ENCODE measurements at regions not wholly inside any gene's neighbourhood (a gene's known extent, or its start where the extent isn't known, plus 50 kb on each side); places are given as distances from the start of the nearest gene placed in this dataset.

GRCh38 chr7:46850563-46851330, 731.2 kb downstream of the TNS3 start:
- DNase-seq (ENCODE audit: low spot score) = no peak
- POLR2A ChIA-PET (ENCODE audit: low non-redundant PET) = no interaction called here
- CTCF ChIA-PET = interaction anchor here (0.7 kb wide), 1 partner anchor 416 kb away, joined by 3 read pairs; no protein-coding TSS in a partner anchor

GRCh38 chr7:46848944-46849343, 733.0 kb downstream of the TNS3 start:
- no peak for TF ChIP-seq CTCF (conservative IDR thresholded peaks at IDR 0.05; ENCODE audit: low read depth)
- ChIA-PET CTCF (no interaction called here), POLR2A (ENCODE audit: low non-redundant PET) (no interaction called here)
- H3K27ac ChIP-seq = no peak overlapping the region
- no peak for DNase-seq (ENCODE audit: low spot score)

More at GRCh38 chr7:46850563-46851330, 731.2 kb downstream of the TNS3 start:
- no peak overlapping the region for H3K27ac ChIP-seq
- no peak for TF ChIP-seq CTCF (conservative IDR thresholded peaks at IDR 0.05; ENCODE audit: low read depth)

DNA sequence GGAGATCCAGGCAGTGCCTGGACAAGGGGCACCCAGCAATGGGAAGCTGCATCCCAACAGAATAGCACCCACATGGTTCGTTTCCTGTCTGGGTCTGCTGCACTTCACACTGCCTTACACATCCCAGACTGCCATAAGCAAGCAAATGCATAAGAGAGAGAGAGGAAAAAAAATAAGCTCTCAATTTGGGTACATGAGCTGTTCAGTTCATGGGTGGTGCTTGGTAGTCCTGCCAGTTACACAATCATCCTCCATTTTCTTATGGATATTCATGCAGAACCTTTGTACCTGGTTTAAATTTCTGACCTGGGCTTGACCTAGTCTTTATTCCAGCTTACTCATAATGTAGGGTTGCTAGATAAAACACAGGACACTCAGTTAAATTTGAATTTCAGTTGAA, 733.6 kb downstream of the TNS3 start:
- H3K27ac ChIP-seq = no peak overlapping the region
- ChIA-PET CTCF (interaction anchor here (0.6 kb wide), 1 partner anchor 99 kb away, joined by 3 read pairs; no protein-coding TSS in a partner anchor), POLR2A (ENCODE audit: low non-redundant PET) (no interaction called here)
- DNase-seq (ENCODE audit: low spot score) = no peak
- TF ChIP-seq CTCF (conservative IDR thresholded peaks at IDR 0.05; ENCODE audit: low read depth) = no peak

DNA sequence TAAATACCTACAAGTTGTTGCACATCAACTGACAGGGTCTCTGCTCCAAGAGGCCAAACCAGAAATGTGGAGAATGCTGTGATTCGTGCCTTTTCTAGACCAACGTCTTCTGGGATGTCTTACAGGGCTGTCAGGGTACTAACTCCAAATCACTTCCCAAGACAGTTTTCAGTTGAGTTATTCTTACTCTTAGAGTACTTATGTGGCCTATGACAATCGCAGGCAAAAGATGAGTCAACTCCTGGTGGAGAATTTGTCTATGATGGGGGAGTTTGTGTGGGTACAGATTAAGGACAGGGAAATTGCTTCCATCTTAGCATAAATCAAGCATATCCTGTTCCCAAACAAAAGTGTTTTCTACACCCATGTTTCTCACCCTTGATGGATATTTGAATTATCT, 734.8 kb downstream of the TNS3 start:
- TF ChIP-seq CTCF (conservative IDR thresholded peaks at IDR 0.05; ENCODE audit: low read depth) = no peak
- DNase-seq (ENCODE audit: low spot score) = no peak
- ChIA-PET POLR2A (ENCODE audit: low non-redundant PET) (no interaction called here), CTCF (no interaction called here)
- H3K27ac ChIP-seq = no peak overlapping the region

DNA sequence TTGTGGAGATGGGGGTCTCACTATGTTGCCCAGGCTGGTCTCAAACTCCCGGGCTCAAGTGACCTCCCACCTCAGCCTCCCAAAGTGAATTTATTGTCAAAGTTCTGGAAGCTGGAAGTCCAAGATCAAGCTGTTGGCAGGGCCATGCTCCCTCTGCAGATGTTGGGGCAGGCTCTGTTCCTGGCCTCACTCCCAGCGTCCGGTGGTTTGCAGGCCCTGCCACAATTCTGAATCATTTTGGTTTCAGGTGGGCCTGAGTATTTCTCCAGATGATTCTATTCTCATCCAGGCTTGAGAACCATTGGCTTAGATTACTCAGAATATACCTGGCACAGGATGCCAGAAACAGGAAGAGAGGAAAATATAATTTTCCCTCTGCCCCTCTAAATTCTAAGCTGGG, 737.4 kb downstream of the TNS3 start:
- DNase-seq (ENCODE audit: low spot score) = no peak
- CTCF ChIA-PET = no interaction called here
- POLR2A ChIA-PET (ENCODE audit: low non-redundant PET) = no interaction called here
- TF ChIP-seq CTCF (conservative IDR thresholded peaks at IDR 0.05; ENCODE audit: low read depth) = no peak
- H3K27ac ChIP-seq = no peak overlapping the region

- no peak for DNase-seq (ENCODE audit: low spot score)
- ChIA-PET POLR2A (ENCODE audit: low non-redundant PET) (no interaction called here), CTCF (no interaction called here)
- no peak overlapping the region for H3K27ac ChIP-seq
- no peak for TF ChIP-seq CTCF (conservative IDR thresholded peaks at IDR 0.05; ENCODE audit: low read depth)
Observed at GRCh38 chr7:46841248-46841647, 740.7 kb downstream of the TNS3 start.

All from RWPE1 (cell line).